GM08714 (cell line): ENCODE measurements at regions not wholly inside any gene's neighbourhood (a gene's known extent, or its start where the extent isn't known, plus 50 kb on each side); places are given as distances from the start of the nearest gene placed in this dataset.

Experiments used
- H3K4me3 ChIP-seq: fragments of 200-500 bp; sonication (Bioruptor generic); 2 replicates; pipeline ENCODE4 v1.5.1; 2014; ENCODE audit warnings: mild to moderate bottlenecking, low read length, inconsistent platforms
- ZNF274 ChIP-seq: IDR thresholded peaks from 2 replicates; pipeline ENCODE4 v1.6.1; 2012; ENCODE audit warnings: mild to moderate bottlenecking, low read depth, low read length

DNA sequence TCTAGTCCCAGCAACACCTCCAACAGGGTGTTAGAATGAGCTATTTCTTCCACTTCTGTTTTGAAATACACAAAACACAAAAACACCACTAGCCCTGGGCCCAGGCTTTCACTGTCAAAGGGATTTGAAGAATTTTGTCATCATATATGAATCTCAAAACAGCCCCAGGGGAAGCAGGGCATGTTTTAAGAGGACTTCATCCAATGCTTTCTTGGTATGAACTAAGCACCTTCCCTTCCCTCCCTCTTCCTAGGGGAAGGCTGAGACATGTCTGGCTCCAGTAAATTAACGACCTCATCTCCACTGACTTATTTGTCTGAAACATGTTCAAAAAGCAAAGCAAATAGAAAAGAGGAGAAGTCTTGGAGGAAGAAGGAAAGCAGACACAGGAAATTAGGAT lies 75.7 kb upstream of the INCENP start:
- H3K4me3 ChIP-seq: no peak overlapping the region
- no peak for TF ChIP-seq ZNF274

- no peak for TF ChIP-seq ZNF274
Observed at GRCh38 chr11:62046568-62047100, 77.2 kb upstream of the INCENP start.

GRCh38 chr11:62044639-62045121 lies 77.2 kb upstream of the FTH1 start:
- TF ChIP-seq ZNF274: no peak
- H3K4me3 ChIP-seq: no peak overlapping the region

More at GRCh38 chr11:62046568-62047100, 77.2 kb upstream of the INCENP start:
- no peak overlapping the region for H3K4me3 ChIP-seq

DNA sequence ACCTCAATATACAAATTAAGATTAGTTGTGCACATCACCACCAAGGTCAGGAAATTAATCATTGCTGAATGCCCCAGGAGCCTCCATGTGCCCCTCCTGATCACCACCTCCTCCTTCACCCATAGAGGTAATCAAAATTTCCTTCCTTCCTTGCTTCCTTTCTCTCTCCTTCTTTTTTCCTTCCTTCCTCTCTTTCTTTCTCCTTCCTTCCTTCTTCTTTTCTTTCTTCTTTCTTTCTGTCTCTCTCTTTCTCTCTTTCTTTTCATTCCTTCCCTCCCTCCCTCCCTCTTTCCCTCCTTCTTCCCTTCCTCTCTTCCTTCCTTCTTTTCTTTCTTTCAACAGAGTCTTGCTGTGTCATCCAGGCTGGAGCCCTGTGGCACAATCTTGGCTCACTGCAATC lies 67.9 kb upstream of the FTH1 start:
- no peak for TF ChIP-seq ZNF274
- no peak overlapping the region for H3K4me3 ChIP-seq

- H3K4me3 ChIP-seq: no peak overlapping the region
- TF ChIP-seq ZNF274: no peak; the same call in 1 of the 2 replicates
Observed at GRCh38 chr11:62034036-62034338, 66.6 kb upstream of the FTH1 start.

- no peak overlapping the region for H3K4me3 ChIP-seq
- 0 out of 2 replicates have a peak, but pooled peaks have one; percentile 25 for TF ChIP-seq ZNF274
Observed at GRCh38 chr11:62033191-62034035, 66.0 kb upstream of the FTH1 start.

DNA sequence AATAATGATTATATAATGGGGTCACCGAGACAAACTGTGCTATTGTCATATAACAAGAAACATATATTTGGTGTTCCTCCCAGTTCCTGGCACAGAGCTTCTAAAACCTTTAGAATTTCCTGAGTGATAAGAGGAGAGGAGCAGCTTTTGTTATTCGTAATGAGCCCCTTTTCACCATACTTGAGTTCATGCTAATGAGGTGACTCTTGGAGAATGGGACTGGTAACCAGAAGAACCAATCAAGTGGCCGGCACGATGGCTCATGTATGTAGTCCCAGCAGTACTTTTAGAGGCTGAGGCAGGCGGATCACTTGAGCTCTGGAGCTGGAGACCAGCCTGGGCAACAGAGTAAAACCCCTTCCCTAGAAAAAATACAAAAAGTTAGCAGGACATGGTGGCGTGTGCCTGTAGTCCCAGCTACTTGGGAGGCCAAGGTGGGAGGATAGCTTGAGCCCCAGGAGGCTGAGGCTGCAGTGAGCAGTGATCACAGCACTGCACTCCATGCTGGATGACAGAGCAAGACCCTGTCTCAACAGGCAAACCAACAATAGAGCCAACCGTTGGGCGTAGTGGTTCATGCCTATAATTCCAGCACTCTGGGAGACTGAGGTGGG lies 62.7 kb upstream of the FTH1 start:
- no peak for TF ChIP-seq ZNF274
- no peak overlapping the region for H3K4me3 ChIP-seq

DNA sequence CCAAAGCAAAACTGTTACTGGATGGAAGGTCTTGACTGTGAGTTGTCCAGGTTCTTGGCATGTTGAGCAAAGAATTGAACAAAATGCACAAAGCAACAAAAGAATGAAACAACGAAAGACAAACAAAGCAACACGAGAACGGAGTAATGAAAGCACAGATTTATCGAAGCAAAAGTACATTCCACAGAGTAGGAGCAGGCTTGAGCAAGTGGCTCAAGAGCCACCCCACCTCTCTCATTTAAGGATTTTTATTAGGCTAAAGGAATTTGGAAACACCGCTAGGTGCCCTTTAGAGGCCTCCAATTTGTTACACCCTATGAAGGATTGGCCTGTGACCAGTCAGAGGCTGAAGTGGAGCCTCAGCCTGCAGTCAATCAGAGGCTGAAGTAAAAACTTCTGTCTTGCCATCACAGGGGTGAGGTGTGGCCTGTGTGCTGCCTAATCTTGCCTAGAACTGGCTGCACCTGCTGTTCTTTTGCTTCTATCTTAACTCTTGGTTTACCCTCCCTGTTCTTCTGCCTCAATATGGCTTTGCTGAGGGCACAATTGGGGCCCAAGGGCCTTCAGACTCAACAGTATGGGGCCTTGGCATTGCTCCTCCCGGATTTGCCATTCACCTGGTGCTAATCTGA lies 59.4 kb upstream of the FTH1 start:
- TF ChIP-seq ZNF274: no peak
- no peak overlapping the region for H3K4me3 ChIP-seq

DNA sequence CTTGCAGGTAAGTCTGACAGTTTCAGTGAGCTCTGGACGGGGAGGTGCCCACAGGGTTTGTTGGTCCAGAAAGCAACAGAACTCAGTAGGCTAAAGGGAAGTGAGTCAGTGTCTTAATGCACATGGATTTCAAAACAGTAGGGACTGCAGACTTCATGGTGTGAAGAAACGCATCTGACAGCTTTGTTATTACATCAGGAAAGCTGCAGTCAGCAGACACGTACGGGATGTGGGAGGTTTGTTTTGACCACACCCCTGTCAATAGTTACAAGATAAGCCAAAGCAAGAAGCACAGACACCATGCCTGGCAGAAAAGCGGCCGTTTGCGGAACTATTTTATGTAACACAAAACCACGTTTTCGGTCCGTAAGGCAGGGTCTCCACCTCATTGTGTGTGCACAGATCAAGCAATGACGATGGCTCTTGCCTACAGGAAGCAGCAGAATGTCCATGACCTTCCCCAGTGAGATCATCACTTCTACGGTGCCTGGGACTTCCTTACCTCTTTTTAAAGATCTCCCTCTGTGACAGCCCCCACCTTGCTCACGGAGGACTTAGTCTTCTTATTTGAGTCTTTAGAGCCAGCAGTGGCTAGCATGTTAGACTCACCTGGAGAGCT lies 58.2 kb upstream of the FTH1 start:
- peak overlapping the region; percentile 35; the same call in 1 of the 2 replicates for H3K4me3 ChIP-seq
- TF ChIP-seq ZNF274: no peak

DNA sequence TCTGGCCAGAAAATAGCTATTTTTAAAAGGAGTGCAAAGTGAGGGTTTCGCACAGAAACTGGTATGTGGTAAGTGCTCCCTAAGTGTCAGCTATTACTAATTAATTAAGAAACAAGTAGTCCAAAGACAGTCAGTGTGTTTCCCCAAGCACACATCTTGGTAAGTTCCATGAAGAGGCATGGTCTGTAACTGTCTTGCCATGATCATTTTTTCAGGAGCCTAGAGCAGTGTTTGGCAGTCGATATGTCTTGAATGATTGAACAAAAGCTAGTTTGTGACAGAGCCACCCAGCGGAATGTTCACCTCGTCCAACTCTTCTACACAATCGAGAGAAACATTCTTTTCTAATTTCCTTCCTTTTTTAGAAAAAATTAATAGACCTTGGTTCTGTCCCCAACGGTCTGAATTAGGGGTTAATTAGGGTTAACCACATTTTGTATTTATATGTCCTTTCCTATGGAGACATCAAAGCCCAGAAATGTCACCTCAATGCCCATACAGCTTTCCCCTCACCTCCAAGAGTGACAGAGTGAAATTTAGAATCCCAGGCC lies 57.6 kb upstream of the FTH1 start:
- H3K4me3 ChIP-seq: peak overlapping the region; percentile 35; the same call in 1 of the 2 replicates
- no peak for TF ChIP-seq ZNF274

GRCh38 chr11:62022211-62022610 lies 54.8 kb upstream of the FTH1 start:
- H3K4me3 ChIP-seq: no peak overlapping the region
- no peak for TF ChIP-seq ZNF274

GRCh38 chr11:62020661-62021060 lies 53.2 kb upstream of the FTH1 start:
- TF ChIP-seq ZNF274: no peak
- no peak overlapping the region for H3K4me3 ChIP-seq

DNA sequence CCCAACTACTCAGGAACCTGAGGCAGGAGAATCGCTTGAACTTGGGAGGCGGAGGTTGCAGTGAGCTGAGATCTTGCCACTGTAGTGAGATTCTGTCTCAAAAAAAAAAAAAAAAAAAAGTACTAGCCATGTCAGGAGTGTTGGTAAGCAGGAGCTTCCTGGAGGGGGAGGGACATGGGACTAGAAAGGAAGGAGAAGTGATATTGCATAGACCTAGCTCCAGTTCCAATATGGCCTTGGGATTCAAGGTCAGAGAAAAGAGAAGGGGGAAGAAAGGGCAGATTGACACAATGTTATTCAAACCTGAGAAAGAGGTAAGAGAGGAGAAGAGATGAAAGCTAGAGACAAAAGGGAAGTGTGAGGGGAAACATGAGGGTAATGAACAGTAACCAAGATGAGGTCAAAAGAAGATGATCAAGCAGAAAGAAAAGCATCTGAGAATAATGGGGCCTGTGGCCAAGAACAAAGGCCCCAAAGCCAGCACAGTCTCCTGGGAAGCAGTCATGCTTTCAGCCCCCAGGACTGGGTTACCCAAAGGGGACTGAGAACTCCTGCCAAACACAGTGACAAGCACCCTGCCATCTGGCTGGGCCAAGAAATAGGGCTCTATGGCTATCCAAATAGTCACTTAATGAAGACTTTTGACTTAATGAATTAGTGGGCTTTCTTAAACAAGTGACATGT lies 51.7 kb upstream of the FTH1 start:
- H3K4me3 ChIP-seq: no peak overlapping the region
- no peak for TF ChIP-seq ZNF274
